Nephron (organoid): ENCODE measurements at regions not wholly inside any gene's neighbourhood (a gene's known extent, or its start where the extent isn't known, plus 50 kb on each side); places are given as distances from the start of the nearest gene placed in this dataset.

Experiments
- H3K27ac Mint-ChIP-seq, 3 experiments: 2 replicates each; pipeline ENCODE4 v1.8.0; 2020; ENCODE audit warnings: mixed read lengths in 3 of 3, mild to moderate bottlenecking in 2 of 3, moderate library complexity in 1 of 3
- H3K27me3 Mint-ChIP-seq: 2 replicates; pipeline ENCODE4 v1.8.0; 2021; ENCODE audit warnings: low read depth, mild to moderate bottlenecking, moderate library complexity, mixed read lengths
- H3K36me3 Mint-ChIP-seq: 2 replicates; pipeline ENCODE4 v1.8.0; 2020; ENCODE audit warnings: low read depth, mixed read lengths
- H3K4me1 Mint-ChIP-seq: 2 replicates; pipeline ENCODE4 v1.8.0; 2020; ENCODE audit warnings: mixed read lengths
- H3K4me3 Mint-ChIP-seq, 3 experiments: 2 replicates each; pipeline ENCODE4 v1.8.0; 2020; ENCODE audit warnings: mild to moderate bottlenecking in 3 of 3, mixed read lengths in 3 of 3, moderate library complexity in 2 of 3
- H3K9me3 Mint-ChIP-seq: 2 replicates; pipeline ENCODE4 v1.8.0; 2020; ENCODE audit warnings: mixed read lengths
- CTCF ChIP-seq, 3 experiments: fragments of 200-600 bp; sonication (generic); IDR thresholded peaks; one replicate each; pipeline ENCODE4 v1.5.0; 2021; ENCODE audit warnings: antibody characterized with exemption in 3 of 3; ENCODE audit not compliant: unreplicated experiment in 3 of 3

DNA sequence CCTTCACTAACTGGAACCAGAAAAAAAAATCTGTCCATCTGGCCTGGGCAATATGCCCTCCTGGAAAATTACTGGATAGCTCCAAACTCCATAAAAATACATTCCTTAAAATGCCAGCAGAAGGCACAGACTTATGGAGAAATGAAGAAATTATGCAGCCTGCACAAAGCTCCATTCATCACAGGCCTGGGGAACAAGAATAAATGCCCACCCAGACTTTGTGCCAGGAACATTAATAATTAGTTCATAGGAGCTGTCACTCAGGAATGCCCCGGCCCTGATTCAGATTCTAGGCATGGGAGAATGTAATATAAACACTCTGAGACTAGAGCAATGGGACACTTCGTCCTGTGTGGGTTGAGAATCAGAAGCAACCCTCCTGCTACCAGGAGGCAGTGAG, 199.3 kb downstream of the OTOR start:
- no peak overlapping the region for H3K27ac Mint-ChIP-seq
- H3K4me1 Mint-ChIP-seq, result peaks cover 10% of the 10 kb centered on the region
- H3K4me3 Mint-ChIP-seq, result no peak overlapping the region
- no peaks in the 10 kb centered on the region for H3K27me3 Mint-ChIP-seq
- TF ChIP-seq CTCF (IDR thresholded peaks at IDR 0.05; ENCODE audit: unreplicated experiment in 3 of 3), result no peak
- peaks cover 16% of the 10 kb centered on the region for H3K9me3 Mint-ChIP-seq
- H3K36me3 Mint-ChIP-seq, result no peaks in the 10 kb centered on the region

GRCh38 chr20:16951876-16952275, 203.7 kb downstream of the OTOR start:
- TF ChIP-seq CTCF (IDR thresholded peaks at IDR 0.05; ENCODE audit: unreplicated experiment in 3 of 3), result no peak
- Mint-ChIP-seq H3K27ac (no peak overlapping the region), H3K36me3 (no peaks in the 10 kb centered on the region), H3K9me3 (peaks cover 16% of the 10 kb centered on the region), H3K27me3 (no peaks in the 10 kb centered on the region), H3K4me1 (no peaks in the 10 kb centered on the region), H3K4me3 (no peak overlapping the region)

- no peaks in the 10 kb centered on the region for H3K36me3 Mint-ChIP-seq
- TF ChIP-seq CTCF (IDR thresholded peaks at IDR 0.05; ENCODE audit: unreplicated experiment in 3 of 3), result no peak
- H3K9me3 Mint-ChIP-seq, result peaks cover 16% of the 10 kb centered on the region
- no peak overlapping the region for H3K4me3 Mint-ChIP-seq
- no peaks in the 10 kb centered on the region for H3K27me3 Mint-ChIP-seq
- H3K27ac Mint-ChIP-seq, result no peak overlapping the region
- no peaks in the 10 kb centered on the region for H3K4me1 Mint-ChIP-seq
Measured at GRCh38 chr20:16952965-16953364, 204.8 kb downstream of the OTOR start.

DNA sequence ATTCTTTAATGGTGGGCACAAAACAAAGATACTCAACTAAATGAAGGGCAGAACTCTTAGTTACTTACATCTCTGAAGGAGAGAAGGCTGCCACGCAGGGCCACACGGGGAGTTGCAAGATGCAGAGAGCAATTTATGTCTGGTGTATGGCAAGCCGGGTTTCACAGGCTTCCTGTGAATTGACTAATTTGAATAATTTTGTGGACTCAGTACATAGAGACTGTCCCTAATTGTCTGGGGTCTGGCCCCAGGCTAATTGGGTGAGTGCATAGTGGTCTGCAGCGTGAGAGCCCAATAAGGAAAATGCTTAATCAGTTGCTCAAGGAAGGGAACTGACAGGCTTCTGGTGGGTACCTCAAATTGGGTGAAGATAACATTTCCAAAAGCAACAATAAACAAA, 205.7 kb downstream of the OTOR start:
- no peak overlapping the region for H3K4me3 Mint-ChIP-seq
- no peaks in the 10 kb centered on the region for H3K4me1 Mint-ChIP-seq
- H3K36me3 Mint-ChIP-seq, result no peaks in the 10 kb centered on the region
- no peak overlapping the region for H3K27ac Mint-ChIP-seq
- peaks cover 16% of the 10 kb centered on the region for H3K9me3 Mint-ChIP-seq
- H3K27me3 Mint-ChIP-seq, result no peaks in the 10 kb centered on the region
- TF ChIP-seq CTCF (IDR thresholded peaks at IDR 0.05; ENCODE audit: unreplicated experiment in 3 of 3), result no peak

- H3K4me1 Mint-ChIP-seq, result no peaks in the 10 kb centered on the region
- no peaks in the 10 kb centered on the region for H3K36me3 Mint-ChIP-seq
- no peak overlapping the region for H3K4me3 Mint-ChIP-seq
- H3K27me3 Mint-ChIP-seq, result no peaks in the 10 kb centered on the region
- peaks cover 9% of the 10 kb centered on the region for H3K9me3 Mint-ChIP-seq
- no peak overlapping the region for H3K27ac Mint-ChIP-seq
- no peak for TF ChIP-seq CTCF (IDR thresholded peaks at IDR 0.05; ENCODE audit: unreplicated experiment in 3 of 3)
Measured at GRCh38 chr20:16955462-16955861, 207.3 kb downstream of the OTOR start.

DNA sequence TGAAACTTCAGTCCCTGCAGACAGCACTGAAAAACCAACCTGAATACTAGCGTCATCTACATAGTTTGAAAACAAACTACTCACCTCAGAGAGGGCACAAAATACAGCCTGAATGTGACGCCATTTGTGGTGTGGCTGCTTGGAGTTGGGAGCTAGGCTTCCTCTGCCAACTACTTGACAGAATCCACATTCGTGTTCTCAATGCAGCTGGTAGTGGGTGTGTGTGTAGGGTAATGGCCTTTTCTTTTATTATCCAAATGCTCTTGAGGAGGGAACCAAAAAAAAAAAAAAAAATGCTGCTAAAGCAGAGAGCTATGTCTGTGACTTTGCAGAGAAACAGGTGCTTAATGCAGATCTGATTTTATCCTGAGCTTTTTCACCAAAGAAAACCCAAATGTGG, 207.8 kb downstream of the OTOR start:
- H3K4me3 Mint-ChIP-seq, result no peak overlapping the region
- H3K9me3 Mint-ChIP-seq, result peaks cover 5% of the 10 kb centered on the region
- TF ChIP-seq CTCF (IDR thresholded peaks at IDR 0.05; ENCODE audit: unreplicated experiment in 3 of 3), result no peak
- no peaks in the 10 kb centered on the region for H3K4me1 Mint-ChIP-seq
- no peaks in the 10 kb centered on the region for H3K36me3 Mint-ChIP-seq
- H3K27me3 Mint-ChIP-seq, result no peaks in the 10 kb centered on the region
- H3K27ac Mint-ChIP-seq, result no peak overlapping the region
